OCI-LY3 (cell line): ENCODE measurements at regions not wholly inside any gene's neighbourhood (a gene's known extent, or its start where the extent isn't known, plus 50 kb on each side); places are given as distances from the start of the nearest gene placed in this dataset.

Source experiments
- CTCF ChIP-seq: fragments of 200-600, 300-600 bp; sonication (generic); IDR thresholded peaks from 2 replicates; pipeline ENCODE4 v1.5.1; 2014; ENCODE audit warnings: antibody characterized with exemption, low read length, low read depth
- EZH2phosphoT487 ChIP-seq: fragments of 200-600 bp; shearing (Covaris generic); IDR thresholded peaks from 2 replicates; pipeline ENCODE4 v1.6.1; 2018; ENCODE audit warnings: antibody characterized with exemption, mixed run types, low read depth

GRCh38 chr12:115085594-115085993 is 401.6 kb upstream of the TBX3 start:
- TF ChIP-seq CTCF (no peak), EZH2phosphoT487 (no peak)
